ENCODE measurements at regions not wholly inside any gene's neighbourhood (a gene's known extent, or its start where the extent isn't known, plus 50 kb on each side); places are given as distances from the start of the nearest gene placed in this dataset.

DNA sequence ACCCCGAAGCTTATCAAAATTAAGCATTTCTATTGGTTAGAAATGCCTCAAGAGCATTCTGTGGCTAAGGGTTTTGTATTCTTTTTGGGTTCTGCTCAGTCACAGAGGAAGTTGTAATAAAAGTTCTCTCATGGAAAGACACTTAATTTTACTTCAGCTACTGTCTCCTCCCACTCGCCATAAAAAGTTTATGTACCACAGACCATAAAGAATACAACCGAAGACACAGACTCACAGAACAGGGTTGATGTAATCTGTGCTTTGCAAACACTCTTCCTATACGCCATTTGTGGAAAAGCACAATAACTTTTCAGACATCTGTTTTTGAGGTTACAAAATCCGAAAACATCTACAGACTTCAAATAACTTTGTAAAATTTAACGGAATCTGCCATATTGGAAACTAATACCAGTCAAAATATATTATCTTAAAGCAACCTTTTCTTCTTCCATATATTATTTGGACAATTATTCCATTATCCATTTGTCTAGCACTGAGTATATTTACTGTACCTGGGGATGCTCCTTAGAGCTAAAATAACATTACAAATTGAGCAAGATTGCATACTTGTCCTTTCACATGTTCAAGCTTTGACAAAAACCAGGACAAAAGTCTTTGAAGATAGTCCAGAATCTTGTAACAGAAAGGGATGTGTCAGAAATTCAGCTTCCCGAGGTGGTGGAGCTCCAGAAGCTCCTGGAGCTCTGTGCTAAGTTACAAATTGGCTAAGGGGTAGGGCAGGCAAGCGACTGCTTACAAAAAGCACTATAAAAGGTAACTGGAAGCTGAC is 219.0 kb upstream of the MEOX2 start:
- DNase-seq = no peak

GRCh38 chr7:15891151-15891881 is 204.8 kb upstream of the MEOX2 start:
- DNase-seq = no peak

GRCh38 chr7:15889507-15889906 is 203.0 kb upstream of the MEOX2 start:
- DNase-seq = peak; percentile 11

DNA sequence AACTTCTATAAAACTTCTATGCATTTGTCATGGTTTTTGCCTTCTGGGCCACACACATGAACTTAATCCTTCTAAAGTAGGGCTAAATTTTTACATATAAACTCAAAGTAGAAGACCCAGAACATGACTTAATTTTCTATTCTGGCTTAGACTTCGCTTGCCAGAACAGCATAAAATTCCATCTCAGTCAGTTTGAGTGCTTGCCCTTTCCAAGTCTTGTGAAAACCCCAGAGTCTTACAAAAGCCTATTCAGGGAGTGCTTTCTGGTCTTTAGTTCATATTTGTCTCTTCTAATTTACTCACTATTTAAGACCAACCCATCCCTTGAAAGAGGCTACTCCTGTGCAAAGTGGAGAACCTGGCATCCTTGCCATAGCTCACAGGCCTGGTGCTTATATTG is 201.6 kb upstream of the MEOX2 start:
- DNase-seq = no peak

- no peak for DNase-seq
These were observed 200.1 kb upstream of the MEOX2 start for GRCh38 chr7:15886626-15887025.

DNA sequence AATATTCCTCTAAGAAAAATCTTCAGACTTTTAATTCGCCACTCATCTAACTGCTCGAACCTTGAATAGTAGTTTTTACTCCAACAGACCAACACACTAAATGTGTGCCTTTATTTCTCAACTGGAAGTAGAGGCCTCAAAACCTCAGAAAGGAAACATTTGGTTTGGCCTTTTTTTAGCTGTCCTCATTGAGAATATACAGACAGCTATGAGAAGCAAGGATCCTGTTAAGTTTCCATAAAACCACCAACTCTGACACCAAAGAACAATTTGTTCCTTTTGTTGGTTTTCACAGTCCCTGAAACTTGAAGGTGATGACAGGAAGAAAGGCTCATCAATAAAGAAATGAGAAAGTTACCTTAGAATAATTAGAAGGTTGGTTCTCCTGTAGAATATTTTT is 199.2 kb upstream of the MEOX2 start:
- no peak for DNase-seq

DNA sequence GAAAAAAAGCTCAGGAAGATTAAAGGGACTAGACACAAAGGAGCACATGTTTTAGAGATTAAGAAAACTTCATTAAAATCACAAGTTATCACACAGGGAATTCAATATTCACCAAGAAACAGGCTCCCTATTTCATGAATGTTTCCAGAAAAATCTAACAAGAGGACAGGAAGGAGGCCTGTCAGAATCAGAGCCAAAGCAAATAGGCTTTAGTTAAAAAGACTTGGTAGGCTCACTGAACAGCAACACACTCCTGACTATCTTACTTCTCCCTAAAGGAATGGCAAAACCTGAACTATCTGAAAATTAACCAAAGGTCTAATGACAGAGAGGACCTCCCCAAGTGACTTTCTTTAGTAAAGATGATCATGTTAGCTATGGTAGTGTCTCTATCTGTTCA is 188.3 kb upstream of the MEOX2 start:
- no peak for DNase-seq

DNA sequence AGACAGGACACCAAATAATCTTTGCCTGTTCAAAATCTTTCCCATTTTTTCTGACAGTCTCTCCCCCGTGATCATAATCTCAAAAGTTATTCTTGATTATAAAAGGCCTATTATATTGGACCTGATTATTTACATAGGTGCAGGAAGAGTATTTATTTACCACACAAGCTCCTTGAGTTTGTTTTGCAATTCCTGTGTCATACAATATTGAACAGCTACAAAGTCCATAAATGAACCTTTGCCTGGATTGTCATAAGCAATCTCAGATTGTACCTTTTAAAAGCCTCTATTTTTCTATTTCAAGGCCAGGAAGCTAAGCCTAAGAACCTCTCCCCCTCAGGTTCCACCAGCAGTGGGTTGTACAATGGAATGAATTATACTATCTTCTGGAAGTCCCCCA is 183.9 kb upstream of the MEOX2 start:
- no peak for DNase-seq

DNA sequence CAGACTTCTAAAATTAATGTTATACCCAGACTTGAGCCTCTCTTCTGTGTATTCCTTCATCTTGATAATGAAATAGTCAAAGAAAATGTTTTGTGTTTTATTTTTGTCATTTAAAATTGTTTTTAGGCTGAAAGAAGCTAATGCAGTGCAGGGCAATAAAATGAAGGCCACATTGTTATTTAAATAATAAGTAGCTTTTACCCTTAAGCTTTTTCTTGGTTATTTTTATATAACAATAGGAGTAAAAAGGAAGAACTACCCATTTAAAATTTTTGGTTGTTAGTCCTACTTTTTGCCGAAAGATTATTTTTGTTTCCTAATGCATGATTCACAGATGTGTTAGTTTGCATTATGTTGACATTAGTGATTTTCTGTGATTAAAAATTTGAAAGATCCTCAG is 181.0 kb upstream of the MEOX2 start:
- no peak for DNase-seq

GRCh38 chr7:15866753-15867152 is 180.3 kb upstream of the MEOX2 start:
- DNase-seq = peak; percentile 9

DNA sequence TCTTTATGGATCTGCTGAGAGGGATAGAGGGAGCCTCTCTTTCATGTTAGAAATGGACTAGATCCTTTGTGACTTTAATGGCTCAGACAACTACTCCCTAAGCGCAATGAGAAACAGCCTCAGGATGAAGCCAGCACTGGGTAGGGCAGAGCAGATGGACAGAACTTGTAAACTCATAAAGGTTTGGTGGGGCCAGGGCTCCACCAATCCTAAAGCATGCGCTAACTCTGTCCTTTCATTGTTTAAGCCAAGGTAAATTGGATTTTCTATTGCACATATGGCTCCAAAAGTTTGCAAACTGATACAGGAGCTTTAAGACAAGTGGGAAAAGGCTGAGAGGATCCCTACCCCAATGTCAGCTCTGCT is 178.1 kb upstream of the MEOX2 start:
- DNase-seq = no peak

GRCh38 chr7:15863951-15864625 is 177.6 kb upstream of the MEOX2 start:
- no peak for DNase-seq

- DNase-seq = no peak
These were observed 176.3 kb upstream of the MEOX2 start for GRCh38 chr7:15862781-15863165.

GRCh38 chr7:15862016-15862780 is 175.7 kb upstream of the MEOX2 start:
- DNase-seq = no peak

DNA sequence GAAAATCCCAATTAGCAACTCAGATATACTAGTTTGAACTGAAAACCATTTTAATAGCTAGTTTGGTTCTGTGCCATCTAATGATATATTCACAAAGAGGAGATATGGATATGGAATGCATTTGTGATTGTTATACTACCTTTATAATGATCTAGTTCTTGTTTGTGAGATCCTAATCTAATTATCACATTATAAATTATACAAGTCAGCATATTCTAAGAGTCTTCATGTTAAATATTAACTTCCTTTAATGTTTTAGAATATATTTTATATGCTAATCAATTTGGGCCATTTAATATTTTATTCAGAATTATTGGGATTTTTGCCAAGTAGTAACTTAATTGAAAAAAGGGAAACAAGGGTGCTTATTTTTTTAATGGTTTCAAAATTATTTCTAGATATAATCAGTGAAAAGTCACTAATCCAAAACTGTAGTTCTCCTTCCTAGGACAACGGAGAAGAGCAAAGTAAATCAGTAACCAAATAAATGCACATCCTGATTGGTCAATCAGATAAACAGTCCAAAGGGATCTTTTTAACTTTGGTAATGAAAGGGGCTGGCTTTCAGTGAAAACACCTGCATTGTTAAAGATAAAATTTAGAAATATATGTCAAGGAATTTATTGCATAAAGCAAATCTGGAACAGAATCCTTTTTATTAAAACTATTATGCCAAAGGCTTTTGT is 173.9 kb upstream of the MEOX2 start:
- DNase-seq = no peak

DNA sequence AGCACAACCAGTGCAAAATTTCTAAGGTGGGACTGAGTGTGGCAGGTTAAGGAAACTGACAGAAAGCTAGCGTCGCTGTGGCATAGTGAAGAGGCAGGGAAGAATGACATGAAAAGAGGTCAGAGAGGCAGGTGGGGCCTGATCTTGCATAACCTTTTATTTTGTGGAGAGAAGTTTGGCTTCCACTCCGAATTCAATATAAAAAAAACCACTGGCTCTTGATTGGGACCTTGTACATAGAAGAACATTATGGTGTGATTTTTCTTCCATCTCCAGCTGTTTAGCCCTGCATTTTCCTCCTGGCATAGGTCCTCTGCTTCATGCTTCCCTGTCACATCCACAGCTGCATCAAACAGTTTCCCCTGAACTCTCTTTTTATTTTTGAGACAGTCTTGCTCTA is 170.5 kb upstream of the MEOX2 start:
- no peak for DNase-seq

- DNase-seq = no peak
These were observed 169.8 kb upstream of the MEOX2 start for GRCh38 chr7:15856311-15856710.

GRCh38 chr7:15855525-15856109 is 169.1 kb upstream of the MEOX2 start:
- no peak for DNase-seq

- no peak for DNase-seq
These were observed 168.5 kb upstream of the MEOX2 start for GRCh38 chr7:15854841-15855524.

DNA sequence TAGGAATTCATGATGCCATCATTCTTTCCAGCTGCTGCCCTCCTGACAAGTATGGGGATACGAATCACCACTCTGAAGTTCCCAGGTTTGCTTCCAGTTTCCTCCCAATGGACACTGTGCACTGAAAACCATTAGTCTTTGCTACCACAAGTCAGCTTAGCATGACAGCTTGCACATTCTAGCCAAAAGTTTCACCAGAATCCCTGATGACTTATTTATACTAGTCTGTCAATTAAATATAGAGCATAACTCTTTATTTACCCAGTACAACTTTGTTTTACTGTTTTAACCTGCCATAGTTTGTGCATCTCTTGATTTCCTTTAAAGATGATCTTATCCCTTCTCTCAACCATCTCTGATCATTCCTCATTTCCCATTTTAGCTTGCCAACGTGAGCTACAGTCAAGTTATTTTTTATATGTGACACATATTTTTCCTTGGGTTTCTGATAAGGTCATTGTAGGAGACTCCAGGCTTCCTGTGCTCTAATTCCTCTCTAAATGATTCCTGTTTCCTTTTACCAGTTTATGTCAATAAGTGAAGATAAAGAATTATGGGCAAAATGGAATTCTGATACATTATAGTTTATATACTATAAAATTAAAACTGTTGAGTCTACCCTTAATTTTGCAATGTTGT is 167.5 kb upstream of the MEOX2 start:
- no peak for DNase-seq

GRCh38 chr7:15851201-15851600 is 164.7 kb upstream of the MEOX2 start:
- no peak for DNase-seq

All from NCI-H1092 treated with DMSO at 0.1 percent for 48 hours (cell line).